Muscle layer of colon (tissue), 2 donors: ENCODE measurements at regions not wholly inside any gene's neighbourhood (a gene's known extent, or its start where the extent isn't known, plus 50 kb on each side); places are given as distances from the start of the nearest gene placed in this dataset.

ENCODE experiments used
- H3K27ac ChIP-seq: one replicate; pipeline ENCODE4 v1.7.0; 2013; ENCODE audit warnings: low read depth, mild to moderate bottlenecking, low read length, moderate library complexity
- H3K27me3 ChIP-seq, 2 donors: one replicate each; pipeline ENCODE4 v1.7.0; 2013; ENCODE audit warnings: low read length in 2 of 2, mild to moderate bottlenecking in 2 of 2; ENCODE audit not compliant: insufficient read depth in 2 of 2, control insufficient read depth in 1 of 2
- H3K36me3 ChIP-seq: one replicate; pipeline ENCODE4 v1.7.0; 2013; ENCODE audit warnings: mild to moderate bottlenecking, low read length; ENCODE audit not compliant: insufficient read depth
- H3K4me1 ChIP-seq: one replicate; pipeline ENCODE4 v1.7.0; 2013; ENCODE audit warnings: mild to moderate bottlenecking, low read length; ENCODE audit not compliant: insufficient read depth
- H3K4me3 ChIP-seq, 2 donors: one replicate each; pipeline ENCODE4 v1.7.0; 2013; ENCODE audit warnings: low read length in 2 of 2, low read depth in 1 of 2, mild to moderate bottlenecking in 1 of 2, moderate library complexity in 1 of 2
- H3K9ac ChIP-seq: one replicate; pipeline ENCODE4 v1.7.0; 2013; ENCODE audit warnings: low read length
- H3K9me3 ChIP-seq: one replicate; pipeline ENCODE4 v1.7.0; 2013; ENCODE audit warnings: mild to moderate bottlenecking, low read length
- donor health status: abdominal sarcoma.
- donor health status: Adenocarcinoma of cecum.

GRCh38 chr7:25802057-25802456 lies 349.9 kb upstream of the NFE2L3 start:
- no peaks in the 10 kb centered on the region for H3K36me3 ChIP-seq
- H3K9me3 ChIP-seq: no peaks in the 10 kb centered on the region
- H3K9ac ChIP-seq: no peak overlapping the region
- peaks cover 36% of the 10 kb centered on the region for H3K4me1 ChIP-seq
- no peaks in the 10 kb centered on the region for H3K27me3 ChIP-seq
- H3K4me3 ChIP-seq: no peak overlapping the region
- no peak overlapping the region for H3K27ac ChIP-seq

GRCh38 chr7:25802473-25802872 lies 349.5 kb upstream of the NFE2L3 start:
- H3K9me3 ChIP-seq: no peaks in the 10 kb centered on the region
- no peak overlapping the region for H3K9ac ChIP-seq
- no peak overlapping the region for H3K27ac ChIP-seq
- no peak overlapping the region for H3K4me3 ChIP-seq
- peaks cover 36% of the 10 kb centered on the region for H3K4me1 ChIP-seq
- H3K27me3 ChIP-seq: no peaks in the 10 kb centered on the region
- H3K36me3 ChIP-seq: no peaks in the 10 kb centered on the region

DNA sequence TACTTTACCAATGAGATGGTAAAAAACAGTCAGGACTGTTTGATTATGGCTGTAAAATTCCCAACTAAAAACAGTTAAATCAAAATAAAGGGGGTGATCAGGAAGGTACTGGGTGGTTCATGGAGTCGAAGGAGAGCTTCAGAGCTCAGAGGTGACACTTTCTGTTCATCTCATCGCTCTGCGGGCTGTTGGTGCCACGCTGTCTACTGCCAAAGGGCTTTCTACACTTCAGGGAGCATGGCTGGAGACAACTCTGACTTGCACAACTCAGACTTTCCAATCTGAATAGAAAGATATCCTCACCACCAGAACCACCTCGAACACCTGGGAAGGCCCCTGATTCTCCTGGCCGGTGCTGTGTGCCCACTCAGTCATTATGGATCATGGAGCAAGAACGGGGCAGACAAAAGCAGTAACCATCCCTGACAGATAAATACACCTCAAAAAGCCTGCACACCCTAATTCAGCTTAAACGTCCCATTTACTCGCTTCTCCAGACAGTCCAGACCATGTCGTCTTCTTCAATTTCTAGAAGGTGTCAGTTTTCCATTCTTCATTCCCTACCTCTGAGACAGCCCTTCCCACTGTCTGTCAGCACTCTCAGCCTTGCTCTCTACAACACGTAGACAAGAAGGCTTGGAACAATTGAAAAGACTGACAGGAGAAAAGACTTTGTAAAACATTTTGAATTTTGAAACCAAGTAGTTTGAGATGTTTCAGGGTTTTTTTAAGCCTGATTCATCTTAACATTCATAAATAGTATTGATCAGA lies 348.7 kb upstream of the NFE2L3 start:
- Histone ChIP-seq H3K27me3 (no peaks in the 10 kb centered on the region), H3K36me3 (no peaks in the 10 kb centered on the region), H3K9ac (no peak overlapping the region), H3K27ac (peak overlapping the region; percentile 44), H3K4me3 (no peak overlapping the region), H3K4me1 (peaks cover 42% of the 10 kb centered on the region), H3K9me3 (no peaks in the 10 kb centered on the region)

DNA sequence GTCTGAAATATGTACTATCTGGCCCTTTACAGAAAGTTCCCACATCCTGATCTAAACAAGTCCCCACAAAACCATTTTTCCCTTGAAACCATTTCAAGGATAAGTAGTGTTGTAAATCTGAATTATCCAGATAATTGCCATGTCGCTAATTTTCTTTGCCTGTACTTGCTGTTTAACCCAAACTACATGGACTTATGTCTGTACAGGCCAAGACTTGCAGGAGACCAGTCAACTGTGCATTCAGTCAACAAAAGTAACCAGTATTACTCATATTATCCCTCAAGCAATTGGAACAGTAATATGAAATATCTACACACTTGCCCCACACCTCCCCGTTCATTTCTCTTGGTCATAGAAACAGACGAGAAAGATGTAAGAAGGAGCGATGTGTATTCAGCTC lies 347.8 kb upstream of the NFE2L3 start:
- Histone ChIP-seq H3K9me3 (no peaks in the 10 kb centered on the region), H3K36me3 (no peaks in the 10 kb centered on the region), H3K27me3 (no peaks in the 10 kb centered on the region), H3K27ac (no peak overlapping the region), H3K4me1 (peaks cover 49% of the 10 kb centered on the region), H3K9ac (no peak overlapping the region), H3K4me3 (no peak overlapping the region)

DNA sequence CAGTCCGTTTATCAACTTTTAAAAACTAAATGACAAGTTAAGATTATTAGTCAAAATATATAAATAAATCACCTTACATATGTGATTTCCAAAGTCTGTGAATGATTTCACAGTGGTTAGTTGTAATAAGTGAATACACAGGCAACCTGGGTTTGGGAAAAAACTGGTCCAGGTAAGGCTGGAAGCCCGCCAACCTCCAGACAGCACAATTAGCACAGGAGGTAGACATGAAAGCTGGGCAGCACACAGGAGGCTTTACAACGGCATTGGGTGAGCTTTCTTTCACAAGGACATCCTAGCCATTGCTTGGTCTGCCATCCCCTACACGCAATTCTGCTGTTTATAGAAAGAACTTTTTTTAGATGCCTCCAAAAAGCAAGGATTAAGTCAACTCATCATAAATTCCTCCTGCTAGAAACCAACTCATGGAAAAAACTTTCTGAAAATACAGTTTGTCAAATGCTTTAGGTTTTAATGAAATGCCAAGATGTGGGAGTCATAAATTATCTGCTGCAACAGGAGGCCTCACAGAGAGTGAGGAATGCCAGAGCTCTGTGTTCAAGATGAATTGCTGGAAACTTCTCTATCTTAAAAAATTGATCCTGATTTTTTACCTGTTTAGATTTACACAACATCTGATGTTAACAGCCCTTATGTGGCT lies 346.8 kb upstream of the NFE2L3 start:
- Histone ChIP-seq H3K4me1 (peaks cover 59% of the 10 kb centered on the region), H3K9me3 (no peaks in the 10 kb centered on the region), H3K9ac (no peak overlapping the region), H3K4me3 (no peak overlapping the region), H3K36me3 (no peaks in the 10 kb centered on the region), H3K27ac (no peak overlapping the region), H3K27me3 (no peaks in the 10 kb centered on the region)

GRCh38 chr7:25807086-25807611 lies 344.8 kb upstream of the NFE2L3 start:
- Histone ChIP-seq H3K27me3 (no peaks in the 10 kb centered on the region), H3K9ac (no peak overlapping the region), H3K36me3 (no peaks in the 10 kb centered on the region), H3K4me3 (no peak overlapping the region), H3K27ac (no peak overlapping the region), H3K9me3 (no peaks in the 10 kb centered on the region), H3K4me1 (peaks cover 55% of the 10 kb centered on the region)

DNA sequence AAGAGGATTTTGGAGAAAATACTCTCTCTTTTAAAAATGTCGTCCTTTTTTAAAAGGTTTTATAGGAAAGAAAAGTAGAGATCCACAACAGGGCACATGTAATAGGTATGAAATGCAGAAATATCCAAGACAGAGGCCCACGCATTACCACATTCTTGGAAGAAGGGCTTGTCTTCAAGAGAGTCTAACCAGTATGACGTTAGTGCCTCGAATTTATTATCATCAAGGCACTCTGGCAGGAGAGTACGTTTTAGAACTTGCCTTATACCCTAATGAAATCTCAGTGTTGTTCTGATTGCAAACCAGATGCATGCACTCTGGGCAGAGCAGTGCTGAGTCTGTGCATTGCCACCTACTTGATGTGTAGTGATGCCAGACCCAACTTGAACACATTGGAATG lies 342.6 kb upstream of the NFE2L3 start:
- Histone ChIP-seq H3K36me3 (no peaks in the 10 kb centered on the region), H3K27ac (peak overlapping the region; percentile 62), H3K9me3 (no peaks in the 10 kb centered on the region), H3K4me1 (peaks cover 50% of the 10 kb centered on the region), H3K9ac (no peak overlapping the region), H3K4me3 (no peak overlapping the region), H3K27me3 (no peaks in the 10 kb centered on the region)

- no peak overlapping the region for H3K4me3 ChIP-seq
- H3K9ac ChIP-seq: no peak overlapping the region
- no peaks in the 10 kb centered on the region for H3K27me3 ChIP-seq
- no peaks in the 10 kb centered on the region for H3K9me3 ChIP-seq
- no peaks in the 10 kb centered on the region for H3K36me3 ChIP-seq
- peaks cover 39% of the 10 kb centered on the region for H3K4me1 ChIP-seq
- no peak overlapping the region for H3K27ac ChIP-seq
Measured at GRCh38 chr7:25812086-25812850, 339.7 kb upstream of the NFE2L3 start.

DNA sequence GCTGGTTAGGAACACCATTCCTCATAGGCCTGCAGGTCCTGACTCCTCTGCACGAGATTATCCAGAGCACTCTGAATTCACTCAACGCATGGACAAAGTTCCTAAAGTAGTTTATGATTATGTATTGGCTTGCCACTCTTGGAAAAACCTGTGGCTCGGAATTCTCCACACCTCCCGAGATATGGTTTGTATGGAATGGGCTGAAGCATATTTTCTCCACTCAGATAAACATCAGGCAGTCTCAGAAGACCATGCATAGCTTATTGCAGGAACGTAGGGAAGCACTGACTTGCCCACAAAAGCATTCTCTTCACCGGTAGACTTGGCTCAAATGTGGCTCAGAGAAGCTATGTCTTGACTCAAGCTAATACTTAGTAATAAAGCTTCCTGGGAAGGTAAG lies 338.6 kb upstream of the NFE2L3 start:
- H3K36me3 ChIP-seq: no peaks in the 10 kb centered on the region
- no peak overlapping the region for H3K9ac ChIP-seq
- peaks cover 39% of the 10 kb centered on the region for H3K4me1 ChIP-seq
- no peaks in the 10 kb centered on the region for H3K9me3 ChIP-seq
- H3K27ac ChIP-seq: no peak overlapping the region
- no peaks in the 10 kb centered on the region for H3K27me3 ChIP-seq
- H3K4me3 ChIP-seq: no peak overlapping the region

DNA sequence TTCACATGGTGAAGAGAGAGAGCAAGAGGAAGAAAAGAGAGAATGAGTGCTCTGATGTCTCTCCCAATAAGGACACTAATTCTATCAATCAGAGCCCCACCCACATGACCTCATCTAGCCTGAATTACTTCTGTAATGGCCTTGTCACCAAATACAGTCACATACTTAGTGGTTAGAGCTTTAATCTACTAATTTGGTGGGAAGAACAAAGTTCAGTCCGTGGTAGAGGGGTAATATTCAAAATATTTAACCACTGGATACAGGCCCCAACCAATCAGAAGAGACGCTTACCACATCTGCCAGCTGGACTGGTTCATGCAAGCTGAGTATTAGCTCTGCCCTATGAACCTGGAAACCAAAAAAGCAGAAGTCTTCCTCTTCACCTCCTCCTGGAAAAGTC lies 336.3 kb upstream of the NFE2L3 start:
- Histone ChIP-seq H3K27me3 (no peaks in the 10 kb centered on the region), H3K27ac (no peak overlapping the region), H3K4me3 (no peak overlapping the region), H3K4me1 (peaks cover 18% of the 10 kb centered on the region), H3K36me3 (no peaks in the 10 kb centered on the region), H3K9me3 (no peaks in the 10 kb centered on the region), H3K9ac (no peak overlapping the region)

GRCh38 chr7:25820432-25821040 lies 331.5 kb upstream of the NFE2L3 start:
- H3K36me3 ChIP-seq: no peaks in the 10 kb centered on the region
- H3K27ac ChIP-seq: no peak overlapping the region
- H3K9ac ChIP-seq: no peak overlapping the region
- peaks cover 7% of the 10 kb centered on the region for H3K4me1 ChIP-seq
- H3K4me3 ChIP-seq: no peak overlapping the region
- H3K9me3 ChIP-seq: no peaks in the 10 kb centered on the region
- no peaks in the 10 kb centered on the region for H3K27me3 ChIP-seq
